HG03135 (cell line): ENCODE measurements at regions not wholly inside any gene's neighbourhood (a gene's known extent, or its start where the extent isn't known, plus 50 kb on each side); places are given as distances from the start of the nearest gene placed in this dataset.

Source experiments
- ATAC-seq: cut with Tn5 transposase; IDR thresholded peaks from one replicate; pipeline ENCODE4 v1.9.1; 2021; ENCODE audit warnings: mild to moderate bottlenecking, moderate library complexity; ENCODE audit not compliant: unreplicated experiment

- ATAC-seq: no peak
Measured at GRCh38 chr1:83813576-83813975, 185.4 kb downstream of the TTLL7 start.

DNA sequence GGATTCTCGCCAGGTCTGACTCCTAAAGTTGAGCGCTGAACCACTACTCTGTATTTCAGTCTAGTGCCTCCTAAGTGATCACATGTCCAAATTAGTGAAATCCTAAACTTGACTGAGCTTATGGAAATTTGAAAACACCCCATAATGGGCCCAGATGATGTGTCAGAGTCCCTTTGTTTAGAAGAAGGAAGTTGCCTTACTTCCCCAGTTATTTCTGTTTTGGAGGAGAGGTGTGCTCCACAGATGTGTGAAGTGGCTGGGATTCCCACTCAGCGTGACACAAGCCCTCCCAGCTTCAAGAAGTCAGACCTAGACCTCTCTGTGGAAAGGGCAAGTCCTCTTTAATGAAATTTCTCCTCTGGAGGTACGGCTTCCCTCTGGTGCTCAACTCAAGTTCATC is 188.8 kb downstream of the TTLL7 start:
- ATAC-seq: no peak

GRCh38 chr1:83808536-83808935 is 190.4 kb downstream of the TTLL7 start:
- no peak for ATAC-seq

- ATAC-seq: no peak
Measured at GRCh38 chr1:83807821-83808220, 191.1 kb downstream of the TTLL7 start.

DNA sequence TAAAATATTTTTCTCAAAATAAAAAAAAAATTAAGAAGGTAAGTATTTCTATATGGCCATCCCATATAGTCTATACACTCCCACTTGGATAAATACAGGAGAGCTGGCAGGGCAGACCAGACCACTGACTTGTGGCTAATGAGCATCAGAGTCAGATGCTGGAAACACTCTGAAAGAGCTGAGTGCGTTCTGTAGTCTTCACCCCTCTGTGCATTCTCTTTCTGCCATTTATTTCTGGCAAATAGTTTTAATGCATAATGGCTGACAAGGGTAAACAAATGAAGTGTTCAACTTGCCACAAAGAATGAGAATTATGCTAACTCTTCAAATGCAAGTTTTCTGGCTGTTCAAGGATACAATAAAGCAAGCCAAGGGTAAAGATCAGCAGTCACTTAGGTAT is 191.7 kb downstream of the TTLL7 start:
- ATAC-seq: no peak

DNA sequence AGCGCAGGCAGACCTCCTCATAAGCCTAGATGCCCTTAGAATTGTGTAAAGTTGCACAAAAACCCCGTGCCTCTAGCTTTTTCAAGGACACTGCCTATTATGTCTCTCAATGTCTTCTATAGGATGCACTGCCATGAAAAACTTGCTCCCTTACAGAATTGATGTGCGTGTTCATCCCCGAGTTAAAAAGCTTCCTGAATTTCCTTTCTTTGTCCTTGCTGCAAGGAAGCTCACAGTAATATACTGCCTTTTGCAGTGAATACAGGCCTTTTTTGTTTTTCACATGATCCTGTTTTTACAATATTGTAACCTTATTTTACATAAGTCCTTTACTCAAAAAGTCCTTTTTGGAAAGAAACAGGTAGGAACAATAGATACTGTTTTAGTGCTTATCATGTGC is 193.0 kb downstream of the TTLL7 start:
- ATAC-seq: no peak

DNA sequence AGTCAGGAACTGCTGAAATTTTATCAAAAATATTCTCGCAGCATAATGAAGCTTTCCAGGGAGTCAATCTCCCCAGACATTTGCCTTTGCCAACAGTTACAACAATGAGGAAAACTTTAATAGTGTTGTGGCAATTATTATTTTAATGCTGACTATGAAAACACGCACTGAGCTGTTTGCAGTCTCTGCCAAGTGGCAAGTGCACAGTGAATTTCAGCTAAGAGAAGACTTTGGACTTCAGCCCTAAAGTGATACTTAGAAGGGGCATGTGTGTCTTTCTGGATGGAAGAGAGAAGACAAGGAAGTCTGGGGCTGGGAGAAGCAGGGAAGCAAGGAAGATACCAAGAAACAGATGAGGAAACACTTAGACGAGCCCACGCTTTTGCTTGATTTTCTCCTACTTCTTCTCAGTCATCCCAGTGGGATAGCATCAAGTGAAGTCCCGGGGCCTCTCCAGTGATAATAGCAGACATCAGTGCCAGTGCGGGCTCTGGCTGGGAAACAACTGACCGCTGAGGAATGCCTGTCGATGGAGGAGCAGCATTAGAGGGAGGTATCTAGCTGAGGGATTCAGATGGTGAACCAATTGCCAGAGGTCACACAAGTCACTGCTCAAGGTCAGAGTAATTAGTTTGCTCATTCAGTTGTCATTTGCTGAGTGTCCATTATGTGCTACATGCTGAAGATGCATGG is 196.3 kb downstream of the TTLL7 start:
- no peak for ATAC-seq

GRCh38 chr1:83802023-83802422 is 196.9 kb downstream of the TTLL7 start:
- no peak for ATAC-seq

- no peak for ATAC-seq
Measured at GRCh38 chr1:83800066-83800465, 198.9 kb downstream of the TTLL7 start.

GRCh38 chr1:83799594-83799993 is 199.3 kb downstream of the TTLL7 start:
- no peak for ATAC-seq

DNA sequence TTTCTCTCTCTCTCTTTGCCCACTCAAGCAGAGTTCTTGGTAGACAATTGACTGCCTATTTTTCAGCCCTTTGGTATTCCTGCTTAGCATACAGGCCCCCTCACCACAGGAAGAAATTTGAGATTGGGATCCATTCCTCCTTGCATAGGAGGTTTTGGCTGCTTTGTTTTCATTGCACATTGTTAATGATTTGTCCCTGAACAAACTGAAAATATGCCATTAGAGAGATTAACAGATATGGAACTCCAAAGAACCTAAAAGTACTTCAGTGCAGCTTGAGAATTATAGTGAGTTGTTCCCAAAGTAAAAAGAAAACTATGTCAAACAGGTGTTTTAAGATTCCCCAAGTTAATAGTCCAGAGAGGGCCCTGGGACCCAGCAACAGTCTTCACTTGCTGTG is 200.0 kb downstream of the TTLL7 start:
- no peak for ATAC-seq

DNA sequence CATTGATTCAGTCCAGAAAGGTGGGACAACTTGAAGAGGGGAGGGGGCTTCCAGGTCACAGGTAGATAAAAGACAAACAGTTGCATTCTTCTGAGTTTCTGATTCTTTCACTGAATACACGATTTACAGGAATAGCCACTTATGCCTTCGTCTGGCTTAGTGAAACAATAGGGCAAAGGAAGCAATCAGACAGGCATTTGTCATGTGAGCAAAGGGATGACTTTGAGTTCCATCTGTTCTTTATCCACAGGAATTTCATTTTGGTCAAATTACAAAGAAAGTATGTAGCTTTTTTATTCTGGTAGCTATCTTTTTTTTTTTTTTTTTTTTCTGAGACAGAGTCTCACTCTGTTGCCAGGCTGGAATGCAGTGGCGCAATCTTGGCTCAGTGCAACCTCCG is 202.5 kb downstream of the TTLL7 start:
- no peak for ATAC-seq

DNA sequence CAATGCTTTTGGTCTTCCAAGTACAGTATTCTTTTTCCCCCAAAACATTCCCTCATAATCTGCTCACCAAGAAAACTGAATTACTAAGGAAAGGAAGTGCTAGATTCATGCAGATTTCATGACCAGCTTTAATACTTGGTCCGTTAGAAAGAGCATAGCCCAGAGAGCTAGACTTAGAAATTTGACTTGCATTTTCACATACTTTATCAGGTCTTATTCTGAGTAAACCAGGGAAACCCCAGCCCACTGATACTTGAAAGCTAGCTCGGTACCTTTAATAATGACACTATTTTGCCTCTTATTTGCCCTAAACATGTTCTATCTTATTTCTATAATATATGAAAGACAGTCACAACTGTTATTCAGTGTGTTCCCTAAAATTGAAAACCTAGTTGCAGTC is 204.5 kb downstream of the TTLL7 start:
- ATAC-seq: peak; percentile 92

- ATAC-seq: no peak
Measured at GRCh38 chr1:83791821-83792437, 207.0 kb downstream of the TTLL7 start.

GRCh38 chr1:83790446-83790845 is 208.5 kb downstream of the TTLL7 start:
- no peak for ATAC-seq

DNA sequence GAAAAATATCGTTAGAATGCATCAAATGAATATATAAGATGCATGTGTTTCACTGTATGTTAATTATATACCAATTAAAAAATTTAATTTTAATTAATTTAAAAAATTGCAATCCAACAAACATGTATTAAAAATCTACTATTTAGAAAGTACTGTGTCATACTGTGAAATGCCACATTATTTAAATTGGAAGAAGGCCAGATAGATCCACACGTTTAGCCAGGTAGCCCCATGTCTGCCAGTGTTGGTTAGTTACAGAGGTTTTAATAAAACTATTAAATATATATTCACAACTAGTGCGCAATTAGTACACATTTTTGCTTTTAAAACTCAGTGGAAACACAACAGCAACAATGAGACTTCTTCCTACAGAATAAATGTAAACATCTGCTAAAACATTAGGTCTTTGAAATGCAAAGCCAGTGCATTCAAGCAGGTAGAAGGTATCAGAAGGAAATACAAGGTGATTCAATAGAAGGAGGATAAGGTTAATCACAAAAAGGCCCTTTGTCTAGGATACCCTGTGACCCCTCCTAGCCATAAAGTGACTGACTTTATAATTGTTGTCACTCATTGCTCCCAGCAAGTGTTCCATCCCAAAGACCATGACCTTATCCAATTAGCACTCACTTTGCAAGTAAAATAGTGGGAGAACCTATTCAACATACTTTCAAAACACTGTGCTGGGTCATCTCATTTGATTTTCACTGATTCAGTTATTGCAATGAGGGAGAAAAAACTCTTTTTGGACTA is 211.5 kb downstream of the TTLL7 start:
- ATAC-seq: no peak

DNA sequence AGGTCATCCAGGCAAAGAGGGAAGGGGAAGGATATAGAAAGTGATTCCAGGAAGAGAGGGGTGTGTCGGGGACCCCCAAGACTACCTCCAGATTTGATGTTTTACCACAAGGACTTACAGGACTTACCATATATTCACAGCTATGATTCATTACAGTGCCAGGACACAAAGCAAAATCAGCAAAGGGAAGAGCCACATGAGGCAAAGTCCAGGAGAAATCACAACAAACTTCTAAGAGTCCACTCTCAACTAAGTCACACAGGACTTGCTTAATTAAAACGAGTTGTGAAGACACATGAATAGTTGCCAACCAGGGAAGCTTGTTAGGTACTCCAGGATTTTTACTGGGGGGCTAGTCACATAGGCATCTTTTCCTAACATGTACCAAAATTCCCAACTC is 217.3 kb downstream of the TTLL7 start:
- ATAC-seq: no peak

GRCh38 chr1:83779565-83779964 is 219.4 kb downstream of the TTLL7 start:
- ATAC-seq: no peak

GRCh38 chr1:83777758-83778101 is 221.2 kb downstream of the TTLL7 start:
- ATAC-seq: no peak

- no peak for ATAC-seq
Measured at GRCh38 chr1:83776913-83777757, 221.8 kb downstream of the TTLL7 start.

DNA sequence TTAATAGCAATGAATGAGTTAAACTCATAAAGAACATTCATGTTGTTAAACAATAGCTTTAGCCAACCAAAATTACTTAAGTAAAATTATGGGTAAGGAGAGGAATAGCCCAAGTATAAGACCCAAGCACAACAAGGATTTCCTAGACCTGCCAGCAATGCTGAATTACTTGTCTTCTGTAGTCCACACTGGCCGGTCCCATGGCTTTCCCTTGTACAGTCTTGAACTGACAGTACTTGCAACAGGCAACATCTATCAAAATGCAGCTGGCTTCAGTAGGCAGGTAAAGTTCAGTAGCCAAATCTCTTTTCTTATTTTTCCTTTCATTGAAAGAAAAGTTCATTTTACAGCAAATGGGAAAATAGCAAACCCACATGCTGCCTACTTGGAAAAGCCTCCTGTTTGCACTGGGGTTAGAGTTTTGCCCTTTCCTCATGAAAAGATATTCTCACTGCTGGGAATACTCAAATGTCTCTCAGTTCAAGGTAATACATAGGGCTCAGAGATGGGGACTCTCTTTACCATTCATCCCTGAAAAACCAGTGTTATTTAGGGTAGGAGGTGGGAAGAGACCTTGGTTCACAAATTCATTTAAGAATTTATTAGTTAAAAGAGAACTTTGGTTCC is 222.8 kb downstream of the TTLL7 start:
- no peak for ATAC-seq
